HG02623 (cell line): ENCODE measurements at regions not wholly inside any gene's neighbourhood (a gene's known extent, or its start where the extent isn't known, plus 50 kb on each side); places are given as distances from the start of the nearest gene placed in this dataset.
"Not testable (repeated sequence)": the region's sequence is repeated elsewhere in the genome, so short reads cannot be mapped to it uniquely, and the experiment has no call there.

ENCODE experiments used
- ATAC-seq: cut with Tn5 transposase; IDR thresholded peaks from one replicate; pipeline ENCODE4 v1.9.1; 2021; ENCODE audit warnings: moderate library complexity; ENCODE audit not compliant: unreplicated experiment

- ATAC-seq, result not testable (repeated sequence)
Observed at GRCh38 chrY:3367535-3367934, 211.3 kb upstream of the TGIF2LY start.

- ATAC-seq, result not testable (repeated sequence)
Observed at GRCh38 chrY:3368459-3368858, 210.4 kb upstream of the TGIF2LY start.

GRCh38 chrY:3391508-3391907 lies 187.4 kb upstream of the TGIF2LY start:
- ATAC-seq, result not testable (repeated sequence)

GRCh38 chrY:3404241-3404640 lies 174.6 kb upstream of the TGIF2LY start:
- not testable (repeated sequence) for ATAC-seq

GRCh38 chrY:3405585-3405984 lies 173.3 kb upstream of the TGIF2LY start:
- ATAC-seq, result not testable (repeated sequence)

- not testable (repeated sequence) for ATAC-seq
Observed at GRCh38 chrY:3406896-3407452, 171.9 kb upstream of the TGIF2LY start.

GRCh38 chrY:3410322-3410892 lies 168.5 kb upstream of the TGIF2LY start:
- not testable (repeated sequence) for ATAC-seq
